Activated T-helper 2 cell treated with anti-CD3 and anti-CD28 coated beads, Interferon-gamma antibody, Interleukin-2, Interleukin-4, amounts not matched to agents 10 μg/mL and 5 μg/mL and 100 μg/mL, durations not matched to agents 14 hours and 24 hours and 36 hours (primary cell): ENCODE measurements at regions not wholly inside any gene's neighbourhood (a gene's known extent, or its start where the extent isn't known, plus 50 kb on each side); places are given as distances from the start of the nearest gene placed in this dataset.

Experiments used
- DNase-seq: peaks from one replicate; pipeline ENCODE4 v3.0.0; 2021; ENCODE audit warnings: low spot score
- H3K27ac Mint-ChIP-seq: one replicate; pipeline ENCODE4 v1.8.0; 2021; ENCODE audit warnings: mixed read lengths
- H3K27me3 Mint-ChIP-seq: one replicate; pipeline ENCODE4 v1.8.0; 2021; ENCODE audit warnings: low read depth, mixed read lengths
- H3K36me3 Mint-ChIP-seq: one replicate; pipeline ENCODE4 v1.8.0; 2021; ENCODE audit warnings: low read depth, mixed read lengths
- H3K4me1 Mint-ChIP-seq: one replicate; pipeline ENCODE4 v1.8.0; 2021; ENCODE audit warnings: low read depth, mixed read lengths
- H3K4me3 Mint-ChIP-seq: one replicate; pipeline ENCODE4 v1.8.0; 2021; ENCODE audit warnings: low read depth, mild to moderate bottlenecking, moderate library complexity, mixed read lengths
- H3K9me3 Mint-ChIP-seq: one replicate; pipeline ENCODE4 v1.8.0; 2021; ENCODE audit warnings: mixed read lengths
- intact Hi-C: fragments of 100-400 bp; cut with micrococcal nuclease; formaldehyde crosslinking; loops from one replicate; pipeline ENCODE4 v1.15.1; 2023

GRCh38 chr22:48429446-48430020 is 1398.1 kb downstream of the BRD1 start:
- Mint-ChIP-seq H3K27ac (no peak overlapping the region), H3K27me3 (no peaks in the 10 kb centered on the region), H3K4me1 (no peaks in the 10 kb centered on the region), H3K9me3 (no peaks in the 10 kb centered on the region), H3K36me3 (no peaks in the 10 kb centered on the region), H3K4me3 (no peak overlapping the region)
- DNase-seq, result no peak
- intact Hi-C loops, result no loop called here

- no peaks in the 10 kb centered on the region for H3K36me3 Mint-ChIP-seq
- no peak for DNase-seq
- H3K27me3 Mint-ChIP-seq, result no peaks in the 10 kb centered on the region
- no peaks in the 10 kb centered on the region for H3K9me3 Mint-ChIP-seq
- no peak overlapping the region for H3K27ac Mint-ChIP-seq
- intact Hi-C loops, result no loop called here
- no peak overlapping the region for H3K4me3 Mint-ChIP-seq
- no peaks in the 10 kb centered on the region for H3K4me1 Mint-ChIP-seq
Measured at GRCh38 chr22:48428631-48429371, 1398.9 kb downstream of the BRD1 start.

- Mint-ChIP-seq H3K27ac (no peak overlapping the region), H3K4me3 (no peak overlapping the region), H3K27me3 (no peaks in the 10 kb centered on the region), H3K4me1 (no peaks in the 10 kb centered on the region), H3K36me3 (no peaks in the 10 kb centered on the region), H3K9me3 (no peaks in the 10 kb centered on the region)
- intact Hi-C loops, result no loop called here
- no peak for DNase-seq
Measured at GRCh38 chr22:48427731-48428211, 1399.9 kb downstream of the BRD1 start.

- intact Hi-C loops, result no loop called here
- H3K4me3 Mint-ChIP-seq, result no peak overlapping the region
- H3K36me3 Mint-ChIP-seq, result no peaks in the 10 kb centered on the region
- no peaks in the 10 kb centered on the region for H3K27me3 Mint-ChIP-seq
- no peaks in the 10 kb centered on the region for H3K9me3 Mint-ChIP-seq
- H3K4me1 Mint-ChIP-seq, result no peaks in the 10 kb centered on the region
- H3K27ac Mint-ChIP-seq, result no peak overlapping the region
- no peak for DNase-seq
Measured at GRCh38 chr22:48426466-48427380, 1401.0 kb downstream of the BRD1 start.

GRCh38 chr22:48425641-48426040 is 1402.0 kb downstream of the BRD1 start:
- Mint-ChIP-seq H3K27ac (no peak overlapping the region), H3K4me3 (no peak overlapping the region), H3K27me3 (no peaks in the 10 kb centered on the region), H3K36me3 (no peaks in the 10 kb centered on the region), H3K9me3 (no peaks in the 10 kb centered on the region), H3K4me1 (no peaks in the 10 kb centered on the region)
- no peak for DNase-seq
- intact Hi-C loops, result no loop called here

- H3K27me3 Mint-ChIP-seq, result no peaks in the 10 kb centered on the region
- intact Hi-C loops, result no loop called here
- H3K9me3 Mint-ChIP-seq, result no peaks in the 10 kb centered on the region
Measured at GRCh38 chr22:48425091-48425506, 1402.6 kb downstream of the BRD1 start.

GRCh38 chr22:48424661-48425060 is 1403.0 kb downstream of the BRD1 start:
- Mint-ChIP-seq H3K4me3 (no peak overlapping the region), H3K27me3 (no peaks in the 10 kb centered on the region), H3K36me3 (no peaks in the 10 kb centered on the region), H3K4me1 (no peaks in the 10 kb centered on the region), H3K27ac (no peak overlapping the region), H3K9me3 (no peaks in the 10 kb centered on the region)
- no peak for DNase-seq
- intact Hi-C loops, result no loop called here

More at GRCh38 chr22:48425091-48425506, 1402.6 kb downstream of the BRD1 start:
- Mint-ChIP-seq H3K4me3 (no peak overlapping the region), H3K4me1 (no peaks in the 10 kb centered on the region), H3K27ac (no peak overlapping the region), H3K36me3 (no peaks in the 10 kb centered on the region)
- DNase-seq, result no peak

GRCh38 chr22:48424201-48424627 is 1403.5 kb downstream of the BRD1 start:
- Mint-ChIP-seq H3K4me1 (no peaks in the 10 kb centered on the region), H3K27me3 (no peaks in the 10 kb centered on the region), H3K4me3 (no peak overlapping the region), H3K9me3 (no peaks in the 10 kb centered on the region), H3K36me3 (no peaks in the 10 kb centered on the region), H3K27ac (no peak overlapping the region)
- DNase-seq, result no peak
- intact Hi-C loops, result no loop called here

GRCh38 chr22:48423481-48423911 is 1404.2 kb downstream of the BRD1 start:
- H3K4me3 Mint-ChIP-seq, result no peak overlapping the region
- no peak for DNase-seq
- H3K9me3 Mint-ChIP-seq, result no peaks in the 10 kb centered on the region
- intact Hi-C loops, result no loop called here
- H3K4me1 Mint-ChIP-seq, result no peaks in the 10 kb centered on the region
- H3K27ac Mint-ChIP-seq, result no peak overlapping the region
- no peaks in the 10 kb centered on the region for H3K27me3 Mint-ChIP-seq
- no peaks in the 10 kb centered on the region for H3K36me3 Mint-ChIP-seq

GRCh38 chr22:48422900-48423480 is 1404.7 kb downstream of the BRD1 start:
- H3K27ac Mint-ChIP-seq, result no peak overlapping the region
- H3K36me3 Mint-ChIP-seq, result no peaks in the 10 kb centered on the region
- DNase-seq, result no peak
- no peaks in the 10 kb centered on the region for H3K9me3 Mint-ChIP-seq
- intact Hi-C loops, result no loop called here
- no peak overlapping the region for H3K4me3 Mint-ChIP-seq
- no peaks in the 10 kb centered on the region for H3K4me1 Mint-ChIP-seq
- H3K27me3 Mint-ChIP-seq, result no peaks in the 10 kb centered on the region

- Mint-ChIP-seq H3K4me3 (no peak overlapping the region), H3K9me3 (no peaks in the 10 kb centered on the region), H3K36me3 (no peaks in the 10 kb centered on the region), H3K4me1 (no peaks in the 10 kb centered on the region), H3K27ac (no peak overlapping the region), H3K27me3 (no peaks in the 10 kb centered on the region)
- DNase-seq, result no peak
- intact Hi-C loops, result no loop called here
Measured at GRCh38 chr22:48418831-48419230, 1408.8 kb downstream of the BRD1 start.

- intact Hi-C loops, result no loop called here
- Mint-ChIP-seq H3K36me3 (no peaks in the 10 kb centered on the region), H3K27ac (no peak overlapping the region), H3K27me3 (no peaks in the 10 kb centered on the region), H3K4me1 (no peaks in the 10 kb centered on the region), H3K4me3 (no peak overlapping the region), H3K9me3 (no peaks in the 10 kb centered on the region)
- no peak for DNase-seq
Measured at GRCh38 chr22:48417225-48418070, 1410.2 kb downstream of the BRD1 start.
